Fibroblast of pulmonary artery (primary cell): ENCODE measurements at regions not wholly inside any gene's neighbourhood (a gene's known extent, or its start where the extent isn't known, plus 50 kb on each side); places are given as distances from the start of the nearest gene placed in this dataset.

Experiments used
- DNase-seq: peaks from one replicate; pipeline ENCODE4 v3.0.0-alpha.2; 2010; ENCODE audit warnings: low read depth
- H3K4me3 ChIP-seq: replicated peaks from 2 replicates; pipeline ENCODE4 v1.5.1; 2011; ENCODE audit warnings: low read depth, mild to moderate bottlenecking, control low read depth, low read length, moderate library complexity
- TF ChIP-seq, protein P1 (sequence below): IDR thresholded peaks from 2 replicates; pipeline ENCODE4 v1.5.1; 2011; ENCODE audit warnings: mild to moderate bottlenecking, control low read depth, low read length, inconsistent platforms; ENCODE audit errors: missing control alignments

- no peak overlapping the region for H3K4me3 ChIP-seq
- no peak for DNase-seq
- TF ChIP-seq, protein P1, sequence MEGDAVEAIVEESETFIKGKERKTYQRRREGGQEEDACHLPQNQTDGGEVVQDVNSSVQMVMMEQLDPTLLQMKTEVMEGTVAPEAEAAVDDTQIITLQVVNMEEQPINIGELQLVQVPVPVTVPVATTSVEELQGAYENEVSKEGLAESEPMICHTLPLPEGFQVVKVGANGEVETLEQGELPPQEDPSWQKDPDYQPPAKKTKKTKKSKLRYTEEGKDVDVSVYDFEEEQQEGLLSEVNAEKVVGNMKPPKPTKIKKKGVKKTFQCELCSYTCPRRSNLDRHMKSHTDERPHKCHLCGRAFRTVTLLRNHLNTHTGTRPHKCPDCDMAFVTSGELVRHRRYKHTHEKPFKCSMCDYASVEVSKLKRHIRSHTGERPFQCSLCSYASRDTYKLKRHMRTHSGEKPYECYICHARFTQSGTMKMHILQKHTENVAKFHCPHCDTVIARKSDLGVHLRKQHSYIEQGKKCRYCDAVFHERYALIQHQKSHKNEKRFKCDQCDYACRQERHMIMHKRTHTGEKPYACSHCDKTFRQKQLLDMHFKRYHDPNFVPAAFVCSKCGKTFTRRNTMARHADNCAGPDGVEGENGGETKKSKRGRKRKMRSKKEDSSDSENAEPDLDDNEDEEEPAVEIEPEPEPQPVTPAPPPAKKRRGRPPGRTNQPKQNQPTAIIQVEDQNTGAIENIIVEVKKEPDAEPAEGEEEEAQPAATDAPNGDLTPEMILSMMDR: no peak
Measured at GRCh38 chr5:17802256-17802655, 168.0 kb downstream of the TAF11L14 start.

DNA sequence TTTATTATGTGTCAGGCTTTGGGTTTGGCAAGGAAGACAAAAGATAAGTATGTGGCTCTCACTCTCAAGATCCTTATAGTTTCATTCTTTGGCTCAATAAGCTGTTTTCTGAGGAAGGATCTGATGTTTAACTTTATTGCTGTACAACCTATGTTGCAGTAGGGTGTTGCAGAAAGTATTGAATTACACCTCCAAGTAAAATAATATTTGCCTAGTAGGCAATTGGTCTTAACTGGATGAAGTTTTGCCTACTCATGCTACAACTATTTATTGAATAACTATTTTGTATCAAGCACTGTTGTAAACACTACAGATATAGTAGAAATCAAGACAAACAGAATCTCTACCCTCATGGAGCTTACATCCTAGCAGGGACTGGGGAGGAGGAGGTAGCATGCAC lies 169.7 kb downstream of the TAF11L14 start:
- H3K4me3 ChIP-seq: no peak overlapping the region
- no peak for DNase-seq
- TF ChIP-seq, protein P1: no peak

DNA sequence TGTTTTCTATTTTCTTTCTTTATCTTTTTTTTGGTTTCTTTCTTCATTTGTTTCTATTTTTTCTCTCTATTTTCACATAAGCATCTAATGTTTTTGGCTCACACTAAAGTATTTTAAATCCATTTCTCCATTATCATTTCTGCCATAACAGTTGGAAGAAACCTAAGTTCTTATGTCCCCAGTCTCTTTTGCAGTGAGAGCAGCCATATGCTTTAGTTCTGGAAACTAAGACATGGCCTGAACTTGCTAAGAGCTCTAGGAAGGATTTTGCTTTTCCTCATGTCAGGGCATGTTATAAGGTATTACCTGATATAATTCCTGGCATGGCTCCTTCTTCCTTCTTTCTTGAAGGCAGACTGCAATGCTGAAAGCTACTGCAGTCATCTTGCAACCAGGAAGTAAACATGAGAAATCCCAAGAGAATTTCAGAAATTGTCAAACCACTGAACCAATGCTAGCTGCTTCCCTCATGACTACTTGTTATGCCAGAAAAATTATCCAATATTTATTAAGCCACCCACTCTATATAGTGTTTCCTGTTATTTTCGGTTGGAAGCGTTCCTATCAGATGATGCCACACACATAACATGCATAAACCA lies 171.1 kb downstream of the TAF11L14 start:
- no peak overlapping the region for H3K4me3 ChIP-seq
- no peak for DNase-seq
- TF ChIP-seq, protein P1: no peak

DNA sequence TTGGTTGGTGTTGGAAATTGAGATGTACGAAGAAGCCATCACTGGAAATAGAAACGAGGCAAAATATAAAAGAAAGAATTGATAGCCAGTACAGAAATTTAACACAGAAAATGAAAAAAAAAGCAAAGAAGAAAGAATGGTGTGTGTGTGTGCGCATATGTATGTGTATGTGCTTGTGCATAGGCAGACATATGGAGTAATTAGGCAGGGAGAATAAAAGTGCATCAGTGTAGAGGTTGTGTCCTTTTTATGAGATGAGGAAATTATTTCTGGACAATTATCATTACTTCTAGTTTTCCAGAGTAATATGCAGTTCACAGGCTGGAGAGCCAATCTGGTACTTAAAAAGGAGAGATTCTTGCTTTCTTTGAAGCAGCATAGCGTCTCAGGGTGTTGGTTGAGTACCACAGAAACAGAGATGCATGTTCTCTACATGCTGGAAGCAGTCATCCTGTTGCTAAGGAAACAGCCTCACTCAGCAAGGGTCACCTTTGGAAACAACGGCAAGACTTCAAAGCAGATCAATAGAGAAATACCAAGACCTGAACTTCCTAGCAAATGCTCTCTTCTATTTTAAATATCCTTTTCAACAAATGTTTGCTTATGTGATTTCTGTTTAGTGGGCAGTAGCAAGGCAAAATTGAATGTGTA lies 172.7 kb downstream of the TAF11L14 start:
- TF ChIP-seq, protein P1: no peak
- no peak for DNase-seq
- H3K4me3 ChIP-seq: no peak overlapping the region

DNA sequence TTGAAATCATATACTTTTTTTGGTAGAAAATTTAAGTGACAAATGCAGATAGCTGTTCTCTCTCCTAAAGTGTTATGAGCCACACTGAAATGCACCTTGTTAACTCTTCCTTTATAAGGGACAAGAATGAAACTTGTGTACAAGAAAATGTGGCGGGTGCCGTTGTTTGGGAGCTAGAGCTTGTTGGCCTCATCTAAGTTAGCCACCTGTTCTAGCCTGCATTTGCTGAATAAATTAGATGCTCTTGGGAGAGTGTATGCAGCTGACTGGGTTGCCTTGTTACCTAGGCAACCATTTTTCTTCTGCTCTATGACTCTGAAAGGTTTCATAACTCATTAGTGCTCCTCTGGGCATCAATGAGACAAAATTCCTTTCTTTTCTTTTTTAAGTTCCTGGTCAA lies 174.3 kb downstream of the TAF11L14 start:
- TF ChIP-seq, protein P1: no peak
- H3K4me3 ChIP-seq: no peak overlapping the region
- DNase-seq: no peak

GRCh38 chr5:17810734-17811133 lies 176.5 kb downstream of the TAF11L14 start:
- no peak for DNase-seq
- H3K4me3 ChIP-seq: no peak overlapping the region
- TF ChIP-seq, protein P1: no peak

DNA sequence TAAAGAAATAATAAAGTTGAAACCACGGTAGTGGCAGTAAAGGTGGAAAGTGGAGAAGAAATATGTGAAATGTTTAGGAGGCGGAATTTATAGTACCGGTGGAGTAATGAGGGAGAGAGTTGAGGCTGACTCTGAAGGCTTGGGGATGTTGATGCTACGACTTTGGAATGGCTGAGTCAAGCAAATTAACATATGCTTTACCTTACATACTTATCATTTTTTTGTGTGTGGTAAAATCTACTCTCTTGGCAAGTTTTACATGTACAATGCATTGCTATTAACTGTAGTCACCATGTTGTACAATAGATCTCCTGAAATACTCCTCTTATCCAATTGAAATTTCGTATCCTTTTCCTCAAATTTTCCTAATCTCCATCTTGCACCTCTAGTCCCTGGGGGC lies 179.0 kb downstream of the TAF11L14 start:
- TF ChIP-seq, protein P1: no peak
- no peak for DNase-seq
- no peak overlapping the region for H3K4me3 ChIP-seq
